ENCODE measurements at regions not wholly inside any gene's neighbourhood (a gene's known extent, or its start where the extent isn't known, plus 50 kb on each side); places are given as distances from the start of the nearest gene placed in this dataset.

- no peak for TF ChIP-seq GABPA (IDR thresholded peaks at IDR 0.05; ENCODE audit: low read depth)
- no peak for TF ChIP-seq REST (IDR thresholded peaks at IDR 0.05; ENCODE audit: insufficient replicate concordance, low read depth)
- TF ChIP-seq POLR2AphosphoS5 (IDR thresholded peaks at IDR 0.05; ENCODE audit: low read depth): no peak
Observed at GRCh38 chr13:48840366-48840765, 135.3 kb upstream of the FNDC3A start.

Measured in HL-60 (cell line).